Stimulated activated naive CD8-positive, alpha-beta T cell treated with anti-CD3 and anti-CD28 coated beads, Interleukin-15, Interleukin-2, amounts not matched to agents 100 ng/mL and 50 ng/mL, for 24 hours (primary cell): ENCODE measurements at regions not wholly inside any gene's neighbourhood (a gene's known extent, or its start where the extent isn't known, plus 50 kb on each side); places are given as distances from the start of the nearest gene placed in this dataset.
"Not testable (repeated sequence)": the region's sequence is repeated elsewhere in the genome, so short reads cannot be mapped to it uniquely, and the experiment has no call there.

Source experiments
- H3K27ac Mint-ChIP-seq: one replicate; pipeline ENCODE4 v1.8.0; 2021; ENCODE audit warnings: mild to moderate bottlenecking, mixed read lengths
- H3K27me3 Mint-ChIP-seq: one replicate; pipeline ENCODE4 v1.8.0; 2021; ENCODE audit warnings: mixed read lengths
- H3K36me3 Mint-ChIP-seq: one replicate; pipeline ENCODE4 v1.8.0; 2021; ENCODE audit warnings: low read depth, mixed read lengths
- H3K4me1 Mint-ChIP-seq: one replicate; pipeline ENCODE4 v1.8.0; 2021; ENCODE audit warnings: low read depth, mixed read lengths
- H3K4me3 Mint-ChIP-seq: one replicate; pipeline ENCODE4 v1.8.0; 2021; ENCODE audit warnings: mild to moderate bottlenecking, mixed read lengths
- H3K9me3 Mint-ChIP-seq: one replicate; pipeline ENCODE4 v1.8.0; 2021; ENCODE audit warnings: mixed read lengths

- no peaks in the 10 kb centered on the region for H3K36me3 Mint-ChIP-seq
- H3K4me1 Mint-ChIP-seq = no peaks in the 10 kb centered on the region
- no peak overlapping the region for H3K4me3 Mint-ChIP-seq
- no peak overlapping the region for H3K27ac Mint-ChIP-seq
- no peaks in the 10 kb centered on the region for H3K27me3 Mint-ChIP-seq
- H3K9me3 Mint-ChIP-seq = peaks cover 4% of the 10 kb centered on the region
Observed at GRCh38 chr18:75739682-75740081, 312.2 kb upstream of the SMIM21 start.

DNA sequence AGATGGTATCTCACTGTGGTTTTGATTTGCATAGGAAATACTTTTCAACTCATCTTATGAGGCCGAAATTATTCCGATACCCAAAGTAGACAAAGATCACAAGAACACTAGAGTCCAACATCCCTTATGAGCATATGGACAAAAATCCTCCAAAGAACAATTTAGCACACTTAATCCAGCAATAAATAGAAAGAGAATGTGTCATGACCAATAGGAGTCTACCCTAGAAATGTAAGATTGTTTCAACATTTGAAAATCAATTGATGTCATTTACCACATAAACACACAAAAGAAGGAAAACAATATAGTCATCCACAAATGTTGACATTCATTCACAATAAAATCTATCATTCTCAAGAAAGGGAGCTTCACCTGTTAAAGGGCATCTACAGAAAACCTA is 307.8 kb upstream of the SMIM21 start:
- H3K4me1 Mint-ChIP-seq = no peaks in the 10 kb centered on the region
- H3K27me3 Mint-ChIP-seq = no peaks in the 10 kb centered on the region

DNA sequence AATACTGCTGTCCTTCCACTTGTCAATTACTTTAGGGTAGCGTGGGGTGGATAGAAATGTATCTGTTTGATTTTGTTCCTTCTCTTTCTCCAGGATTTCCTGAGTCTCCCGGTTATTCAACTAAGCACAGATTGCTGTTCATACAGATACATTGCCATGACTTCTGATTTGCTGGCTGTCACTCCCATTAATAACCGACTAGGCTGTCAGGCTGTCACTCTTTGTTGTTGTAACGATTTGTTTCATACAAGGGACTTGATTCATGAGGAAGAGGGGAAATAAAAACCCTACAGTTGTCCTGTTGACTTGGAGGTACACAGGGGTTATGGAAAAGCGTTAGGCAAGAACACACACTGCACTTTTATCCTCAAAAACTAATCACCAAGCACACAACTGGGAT is 302.7 kb upstream of the SMIM21 start:
- Mint-ChIP-seq H3K36me3 (no peaks in the 10 kb centered on the region), H3K9me3 (peaks cover 2% of the 10 kb centered on the region), H3K27ac (no peak overlapping the region), H3K4me3 (no peak overlapping the region), H3K27me3 (peaks cover 7% of the 10 kb centered on the region), H3K4me1 (no peaks in the 10 kb centered on the region)

More for the DNA sequence above, 307.8 kb upstream of the SMIM21 start:
- H3K27ac Mint-ChIP-seq = no peak overlapping the region
- H3K36me3 Mint-ChIP-seq = no peaks in the 10 kb centered on the region
- no peak overlapping the region for H3K4me3 Mint-ChIP-seq
- H3K9me3 Mint-ChIP-seq = peaks cover 4% of the 10 kb centered on the region

DNA sequence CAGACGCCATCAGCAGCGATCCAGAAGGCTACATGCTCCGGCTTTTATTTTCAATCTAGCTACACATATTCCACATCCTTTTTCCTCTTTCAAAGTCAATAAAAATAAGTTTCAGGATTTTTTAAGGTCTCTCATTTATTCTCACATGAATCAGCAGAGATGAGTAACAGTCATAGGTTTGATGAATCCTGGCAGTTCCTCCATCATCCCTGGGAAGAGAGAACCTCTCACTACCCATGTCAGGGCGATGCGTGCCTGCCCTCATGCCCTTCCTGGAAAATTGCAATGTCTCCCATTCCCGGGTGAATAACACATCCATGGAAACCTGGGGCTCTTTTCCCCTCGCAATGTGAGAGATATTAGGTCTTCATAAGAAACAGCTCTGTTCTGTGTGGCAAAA is 301.1 kb upstream of the SMIM21 start:
- Mint-ChIP-seq H3K9me3 (no peaks in the 10 kb centered on the region), H3K36me3 (no peaks in the 10 kb centered on the region), H3K4me3 (no peak overlapping the region), H3K27ac (no peak overlapping the region), H3K27me3 (peaks cover 15% of the 10 kb centered on the region), H3K4me1 (no peaks in the 10 kb centered on the region)

GRCh38 chr18:75727456-75727855 is 300.0 kb upstream of the SMIM21 start:
- Mint-ChIP-seq H3K27me3 (peaks cover 18% of the 10 kb centered on the region), H3K36me3 (no peaks in the 10 kb centered on the region), H3K27ac (no peak overlapping the region), H3K9me3 (no peaks in the 10 kb centered on the region), H3K4me3 (no peak overlapping the region), H3K4me1 (no peaks in the 10 kb centered on the region)

- H3K9me3 Mint-ChIP-seq = peaks cover 12% of the 10 kb centered on the region
- H3K27ac Mint-ChIP-seq = no peak overlapping the region
- H3K27me3 Mint-ChIP-seq = peaks cover 18% of the 10 kb centered on the region
- H3K4me3 Mint-ChIP-seq = no peak overlapping the region
- H3K4me1 Mint-ChIP-seq = no peaks in the 10 kb centered on the region
- no peaks in the 10 kb centered on the region for H3K36me3 Mint-ChIP-seq
Observed at GRCh38 chr18:75723521-75724340, 296.2 kb upstream of the SMIM21 start.

DNA sequence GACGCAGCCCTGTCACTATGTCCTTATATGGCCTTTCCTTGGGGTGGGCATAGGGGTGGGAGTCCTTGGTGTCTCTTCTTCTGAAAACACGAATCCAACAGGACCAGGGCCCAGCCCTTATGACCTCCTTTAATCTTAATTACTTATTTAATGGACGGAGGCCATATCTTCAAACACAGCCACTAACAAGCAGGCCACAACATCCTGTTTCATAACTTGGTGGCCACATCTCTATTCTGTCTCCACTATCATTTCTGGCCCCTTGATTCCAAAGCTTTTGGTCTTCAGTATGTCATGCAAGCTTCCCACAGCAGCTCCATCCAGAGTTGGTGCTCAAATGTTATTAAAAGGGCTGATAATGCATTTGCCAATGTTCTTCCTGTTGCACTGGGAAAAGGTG is 287.3 kb upstream of the SMIM21 start:
- Mint-ChIP-seq H3K9me3 (peaks cover 13% of the 10 kb centered on the region), H3K27me3 (peaks cover 7% of the 10 kb centered on the region), H3K4me1 (no peaks in the 10 kb centered on the region), H3K36me3 (no peaks in the 10 kb centered on the region), H3K4me3 (no peak overlapping the region), H3K27ac (no peak overlapping the region)

GRCh38 chr18:75712124-75712867 is 284.8 kb upstream of the SMIM21 start:
- not testable (repeated sequence) for H3K4me3 Mint-ChIP-seq, H3K36me3 Mint-ChIP-seq, H3K27ac Mint-ChIP-seq, H3K27me3 Mint-ChIP-seq, H3K9me3 Mint-ChIP-seq, H3K4me1 Mint-ChIP-seq

DNA sequence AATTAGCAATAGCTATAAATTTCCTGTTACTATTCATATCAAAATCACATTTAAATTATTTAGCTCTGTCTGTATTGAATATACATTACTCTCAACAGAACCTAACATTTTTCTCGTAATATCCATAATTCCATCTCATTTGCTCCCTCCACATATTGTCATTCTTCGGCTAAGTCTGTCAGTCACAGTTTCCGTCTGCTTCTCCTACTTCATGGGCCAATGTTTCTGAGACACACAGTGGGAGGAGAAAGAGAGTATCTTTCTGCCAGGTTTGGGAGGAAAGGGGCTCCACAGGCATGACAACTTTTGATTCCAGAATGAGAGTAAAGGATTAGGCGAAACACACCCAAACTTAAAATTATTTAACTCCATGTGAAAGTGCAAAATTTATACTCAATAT is 273.1 kb upstream of the SMIM21 start:
- Mint-ChIP-seq H3K4me1 (no peaks in the 10 kb centered on the region), H3K4me3 (no peak overlapping the region), H3K36me3 (no peaks in the 10 kb centered on the region), H3K9me3 (peaks cover 5% of the 10 kb centered on the region), H3K27ac (no peak overlapping the region), H3K27me3 (peaks cover 3% of the 10 kb centered on the region)

GRCh38 chr18:75698861-75699260 is 271.4 kb upstream of the SMIM21 start:
- Mint-ChIP-seq H3K9me3 (peaks cover 5% of the 10 kb centered on the region), H3K4me1 (no peaks in the 10 kb centered on the region), H3K27me3 (peaks cover 3% of the 10 kb centered on the region), H3K4me3 (no peak overlapping the region), H3K27ac (no peak overlapping the region), H3K36me3 (no peaks in the 10 kb centered on the region)

GRCh38 chr18:75697493-75697892 is 270.0 kb upstream of the SMIM21 start:
- Mint-ChIP-seq H3K27me3 (peaks cover 3% of the 10 kb centered on the region), H3K36me3 (no peaks in the 10 kb centered on the region), H3K9me3 (no peaks in the 10 kb centered on the region), H3K27ac (no peak overlapping the region), H3K4me3 (no peak overlapping the region), H3K4me1 (no peaks in the 10 kb centered on the region)

DNA sequence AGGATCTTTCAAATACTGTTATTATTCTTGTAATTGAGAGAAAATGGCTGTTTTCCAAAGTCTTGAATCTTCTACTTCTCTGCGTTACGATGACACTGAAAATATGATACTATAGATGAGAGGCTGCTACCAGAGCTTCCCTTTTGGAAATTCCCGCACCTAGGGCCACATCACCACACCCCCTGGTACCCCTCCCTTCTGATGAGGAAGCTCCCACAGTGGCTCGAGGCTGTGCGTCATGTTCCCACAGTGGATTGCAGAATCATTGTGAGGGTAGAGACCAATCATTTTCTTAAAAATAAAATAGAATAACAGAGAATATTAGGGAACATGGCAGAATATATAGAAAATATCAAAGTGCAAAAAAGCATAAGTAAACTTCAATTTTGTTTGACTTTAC is 268.9 kb upstream of the SMIM21 start:
- peaks cover 3% of the 10 kb centered on the region for H3K27me3 Mint-ChIP-seq
- H3K36me3 Mint-ChIP-seq = no peaks in the 10 kb centered on the region
- no peaks in the 10 kb centered on the region for H3K4me1 Mint-ChIP-seq
- no peak overlapping the region for H3K4me3 Mint-ChIP-seq
- no peaks in the 10 kb centered on the region for H3K9me3 Mint-ChIP-seq
- no peak overlapping the region for H3K27ac Mint-ChIP-seq

- H3K4me3 Mint-ChIP-seq = no peak overlapping the region
- no peak overlapping the region for H3K27ac Mint-ChIP-seq
- no peaks in the 10 kb centered on the region for H3K4me1 Mint-ChIP-seq
- H3K9me3 Mint-ChIP-seq = no peaks in the 10 kb centered on the region
- no peaks in the 10 kb centered on the region for H3K27me3 Mint-ChIP-seq
- H3K36me3 Mint-ChIP-seq = no peaks in the 10 kb centered on the region
Observed at GRCh38 chr18:75694292-75694691, 266.8 kb upstream of the SMIM21 start.

- H3K36me3 Mint-ChIP-seq = no peaks in the 10 kb centered on the region
- no peak overlapping the region for H3K27ac Mint-ChIP-seq
- no peaks in the 10 kb centered on the region for H3K27me3 Mint-ChIP-seq
- no peaks in the 10 kb centered on the region for H3K9me3 Mint-ChIP-seq
- H3K4me1 Mint-ChIP-seq = no peaks in the 10 kb centered on the region
- no peak overlapping the region for H3K4me3 Mint-ChIP-seq
Observed at GRCh38 chr18:75691483-75691882, 264.0 kb upstream of the SMIM21 start.

DNA sequence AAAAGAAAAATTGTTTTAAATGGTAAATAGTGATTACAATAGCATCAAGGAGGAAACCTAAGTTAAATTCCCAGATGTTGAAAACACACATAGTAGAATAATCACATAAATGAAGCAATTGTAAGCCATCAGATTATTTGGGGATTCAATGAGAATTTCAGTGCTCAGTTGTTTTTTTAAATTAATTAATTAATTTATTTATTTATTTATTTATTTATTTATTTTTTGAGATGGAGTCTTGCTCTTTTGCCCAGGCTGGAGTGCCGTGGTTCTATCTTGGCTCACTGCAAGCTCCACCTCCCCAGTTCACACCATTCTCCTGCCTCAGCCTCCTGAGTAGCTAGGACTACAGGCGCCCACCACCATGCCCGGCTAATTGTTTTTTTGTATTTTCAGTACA is 262.8 kb upstream of the SMIM21 start:
- not testable (repeated sequence) for H3K4me3 Mint-ChIP-seq, H3K4me1 Mint-ChIP-seq, H3K9me3 Mint-ChIP-seq, H3K27me3 Mint-ChIP-seq, H3K27ac Mint-ChIP-seq, H3K36me3 Mint-ChIP-seq

DNA sequence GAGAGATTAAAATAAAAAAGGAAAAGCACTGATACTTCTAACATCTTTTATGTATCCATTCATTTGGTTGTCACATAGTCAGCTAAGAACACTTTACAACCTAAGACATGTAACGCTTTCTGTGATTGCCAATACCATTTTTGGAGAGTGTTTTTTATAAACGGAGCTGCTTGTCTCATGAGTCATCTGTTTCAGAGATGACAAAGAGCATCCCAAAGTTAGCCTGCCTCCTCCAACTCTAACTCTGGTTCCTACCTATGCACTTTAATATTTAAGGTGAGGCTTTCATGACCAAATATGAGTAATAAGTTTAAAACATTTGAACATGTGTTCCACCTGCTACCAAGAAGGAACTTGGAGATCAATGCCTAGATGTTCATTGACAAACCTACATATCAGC is 260.1 kb upstream of the SMIM21 start:
- Mint-ChIP-seq H3K4me1 (no peaks in the 10 kb centered on the region), H3K27ac (no peak overlapping the region), H3K36me3 (no peaks in the 10 kb centered on the region), H3K9me3 (no peaks in the 10 kb centered on the region), H3K27me3 (no peaks in the 10 kb centered on the region), H3K4me3 (no peak overlapping the region)
